ENCODE measurements at regions not wholly inside any gene's neighbourhood (a gene's known extent, or its start where the extent isn't known, plus 50 kb on each side); places are given as distances from the start of the nearest gene placed in this dataset.

DNA sequence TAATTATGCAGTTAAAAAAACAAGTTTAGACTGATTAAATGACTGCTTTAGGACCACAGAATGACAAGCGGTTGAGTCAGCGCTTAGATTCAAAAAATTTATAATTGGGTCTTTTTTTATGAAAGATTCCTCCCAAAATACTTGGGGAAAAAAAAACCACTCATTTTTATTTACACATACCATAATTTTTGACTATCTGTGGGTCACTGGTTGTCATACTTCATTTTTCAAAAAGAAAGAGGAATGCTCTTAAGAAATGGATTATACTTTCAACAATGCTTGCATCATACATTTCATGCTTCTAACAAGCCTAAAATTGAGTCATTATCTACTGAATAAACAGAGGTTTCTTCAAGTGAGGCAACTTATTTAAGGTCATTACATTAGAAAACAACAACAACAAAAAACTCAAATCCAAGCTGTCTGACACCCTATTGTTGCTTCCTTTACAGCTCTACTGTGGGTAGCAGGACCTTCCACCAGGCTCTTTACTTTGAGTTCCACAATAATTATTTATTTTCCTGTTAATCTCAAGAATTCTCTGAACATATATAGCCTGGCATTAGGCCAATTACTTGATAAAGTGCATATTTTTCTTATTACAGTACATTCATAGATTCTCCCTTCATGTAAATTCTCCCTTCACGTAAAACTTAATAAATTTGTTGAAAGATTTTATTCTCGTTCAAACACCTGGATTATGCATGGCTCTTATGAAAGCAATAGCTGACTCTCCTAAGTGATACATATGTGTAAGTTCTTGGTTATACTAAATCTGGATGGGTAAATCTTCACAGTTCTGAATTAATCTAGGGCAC, 445.5 kb downstream of the PCDH10 start:
- H3K4me3 ChIP-seq = no peak overlapping the region
- no peaks in the 10 kb centered on the region for H3K36me3 ChIP-seq
- no peaks in the 10 kb centered on the region for H3K4me1 ChIP-seq
- no peaks in the 10 kb centered on the region for H3K9me3 ChIP-seq
- TF ChIP-seq POLR2AphosphoS5 (IDR thresholded peaks at IDR 0.05; ENCODE audit: insufficient read depth in 1 of 2, low read depth in 1 of 2) = no peak
- TF ChIP-seq, protein P1, sequence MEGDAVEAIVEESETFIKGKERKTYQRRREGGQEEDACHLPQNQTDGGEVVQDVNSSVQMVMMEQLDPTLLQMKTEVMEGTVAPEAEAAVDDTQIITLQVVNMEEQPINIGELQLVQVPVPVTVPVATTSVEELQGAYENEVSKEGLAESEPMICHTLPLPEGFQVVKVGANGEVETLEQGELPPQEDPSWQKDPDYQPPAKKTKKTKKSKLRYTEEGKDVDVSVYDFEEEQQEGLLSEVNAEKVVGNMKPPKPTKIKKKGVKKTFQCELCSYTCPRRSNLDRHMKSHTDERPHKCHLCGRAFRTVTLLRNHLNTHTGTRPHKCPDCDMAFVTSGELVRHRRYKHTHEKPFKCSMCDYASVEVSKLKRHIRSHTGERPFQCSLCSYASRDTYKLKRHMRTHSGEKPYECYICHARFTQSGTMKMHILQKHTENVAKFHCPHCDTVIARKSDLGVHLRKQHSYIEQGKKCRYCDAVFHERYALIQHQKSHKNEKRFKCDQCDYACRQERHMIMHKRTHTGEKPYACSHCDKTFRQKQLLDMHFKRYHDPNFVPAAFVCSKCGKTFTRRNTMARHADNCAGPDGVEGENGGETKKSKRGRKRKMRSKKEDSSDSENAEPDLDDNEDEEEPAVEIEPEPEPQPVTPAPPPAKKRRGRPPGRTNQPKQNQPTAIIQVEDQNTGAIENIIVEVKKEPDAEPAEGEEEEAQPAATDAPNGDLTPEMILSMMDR (IDR thresholded peaks at IDR 0.05) = no peak
- no peak overlapping the region for H3K27ac ChIP-seq
- no peaks in the 10 kb centered on the region for H3K27me3 ChIP-seq
- no peak for DNase-seq (ENCODE audit: extremely low spot score in 2 of 2)
- intact Hi-C loops (cut with DNase I) = no loop called here

DNA sequence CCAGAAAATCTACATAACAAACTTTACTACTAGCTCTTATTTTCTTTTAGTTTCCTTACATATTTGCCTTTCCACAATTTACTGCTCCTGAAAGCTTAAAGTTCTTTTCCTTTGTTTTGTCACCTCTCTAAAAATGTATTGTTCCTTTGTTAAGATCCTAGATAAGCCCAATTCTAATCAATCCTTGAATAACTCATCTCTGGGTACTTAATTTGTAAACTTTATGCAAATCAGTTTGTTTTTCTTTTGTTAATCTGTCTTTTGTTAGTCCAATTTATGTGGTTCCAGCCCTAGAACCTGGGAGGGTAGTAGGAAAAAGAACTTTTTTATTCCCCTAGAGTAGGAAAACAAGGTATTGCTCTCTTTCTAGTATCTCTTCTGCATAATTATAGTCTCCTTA, 444.7 kb downstream of the PCDH10 start:
- intact Hi-C loops (cut with DNase I) = no loop called here
- H3K36me3 ChIP-seq = no peaks in the 10 kb centered on the region
- H3K9me3 ChIP-seq = no peaks in the 10 kb centered on the region
- H3K4me1 ChIP-seq = no peaks in the 10 kb centered on the region
- DNase-seq (ENCODE audit: extremely low spot score in 2 of 2) = no peak
- no peak overlapping the region for H3K4me3 ChIP-seq
- H3K27ac ChIP-seq = no peak overlapping the region
- TF ChIP-seq, protein P1 (IDR thresholded peaks at IDR 0.05) = no peak
- no peak for TF ChIP-seq POLR2AphosphoS5 (IDR thresholded peaks at IDR 0.05; ENCODE audit: insufficient read depth in 1 of 2, low read depth in 1 of 2)
- no peak for TF ChIP-seq POLR2A (IDR thresholded peaks at IDR 0.05)
- no peaks in the 10 kb centered on the region for H3K27me3 ChIP-seq

DNA sequence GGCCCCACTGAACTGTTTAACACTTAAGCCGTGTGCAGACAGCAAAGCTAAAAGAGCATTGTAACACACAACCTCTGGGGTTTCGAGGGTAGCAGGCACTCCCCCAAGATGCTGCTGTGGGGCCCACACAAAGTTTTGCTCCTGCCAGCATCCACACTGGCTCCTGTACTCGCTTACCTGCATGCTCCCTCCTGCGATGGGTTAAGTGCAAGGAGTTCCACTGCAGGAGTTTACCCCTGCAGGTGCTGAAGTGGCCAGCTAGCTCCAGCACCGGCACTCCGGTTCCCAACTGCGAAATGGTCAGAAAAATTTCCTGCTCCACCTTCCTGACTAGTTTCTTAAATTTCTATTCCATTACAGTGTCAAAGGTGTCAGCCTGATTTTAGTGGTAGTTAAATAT, 443.5 kb downstream of the PCDH10 start:
- H3K27me3 ChIP-seq = no peaks in the 10 kb centered on the region
- no peak for DNase-seq (ENCODE audit: extremely low spot score in 2 of 2)
- TF ChIP-seq POLR2AphosphoS5 (IDR thresholded peaks at IDR 0.05; ENCODE audit: insufficient read depth in 1 of 2, low read depth in 1 of 2) = no peak
- H3K36me3 ChIP-seq = no peaks in the 10 kb centered on the region
- intact Hi-C loops (cut with DNase I) = no loop called here
- no peak overlapping the region for H3K4me3 ChIP-seq
- no peaks in the 10 kb centered on the region for H3K9me3 ChIP-seq
- no peaks in the 10 kb centered on the region for H3K4me1 ChIP-seq
- no peak overlapping the region for H3K27ac ChIP-seq

DNA sequence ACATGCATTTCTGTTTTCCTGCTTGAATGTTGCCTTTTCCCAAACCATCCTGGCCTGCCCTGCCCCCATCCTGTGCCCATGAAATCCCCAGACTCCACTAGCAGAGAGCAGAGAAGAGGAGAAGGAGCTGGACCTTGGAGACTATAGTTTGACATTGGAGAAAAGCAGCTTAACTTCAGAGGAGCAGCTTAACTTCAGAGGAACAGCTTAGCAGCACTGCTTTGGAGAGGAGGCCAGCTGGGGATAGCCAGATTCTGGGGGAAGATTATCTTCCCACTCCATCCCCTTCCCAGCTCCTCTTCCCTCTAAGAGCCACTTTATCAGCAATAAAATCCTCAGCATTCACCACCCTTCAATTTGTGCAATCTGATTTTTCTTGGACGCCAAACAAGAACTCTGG, 443.0 kb downstream of the PCDH10 start:
- intact Hi-C loops (cut with DNase I) = no loop called here
- no peak overlapping the region for H3K27ac ChIP-seq
- H3K9me3 ChIP-seq = no peaks in the 10 kb centered on the region
- TF ChIP-seq, protein P1 (IDR thresholded peaks at IDR 0.05) = no peak
- no peak for TF ChIP-seq POLR2A (IDR thresholded peaks at IDR 0.05)
- no peak for TF ChIP-seq POLR2AphosphoS5 (IDR thresholded peaks at IDR 0.05; ENCODE audit: insufficient read depth in 1 of 2, low read depth in 1 of 2)
- H3K4me1 ChIP-seq = no peaks in the 10 kb centered on the region
- no peaks in the 10 kb centered on the region for H3K27me3 ChIP-seq
- no peaks in the 10 kb centered on the region for H3K36me3 ChIP-seq
- DNase-seq (ENCODE audit: extremely low spot score in 2 of 2) = no peak
- H3K4me3 ChIP-seq = no peak overlapping the region

DNA sequence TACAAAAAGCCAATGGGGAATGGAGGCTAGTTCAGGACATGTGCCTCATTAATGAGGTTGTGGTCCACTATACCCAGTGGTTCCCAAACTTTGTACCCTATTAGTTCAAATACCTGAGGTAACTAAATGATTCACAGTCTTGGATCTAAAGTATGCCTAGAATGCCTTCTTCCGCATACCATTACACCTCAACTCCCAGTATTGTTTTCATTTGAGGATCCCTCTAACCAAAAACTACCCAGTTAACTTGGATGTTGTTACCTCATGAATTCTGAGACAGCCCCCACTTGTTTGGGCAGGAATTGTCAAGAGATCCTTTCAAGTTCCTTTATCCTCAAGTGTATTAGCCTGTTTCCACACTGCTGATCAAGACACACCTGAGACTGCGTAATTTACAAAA, 439.2 kb downstream of the PCDH10 start:
- DNase-seq (ENCODE audit: extremely low spot score in 2 of 2) = no peak
- Histone ChIP-seq H3K4me1 (no peaks in the 10 kb centered on the region), H3K4me3 (no peak overlapping the region), H3K36me3 (no peaks in the 10 kb centered on the region), H3K27me3 (no peaks in the 10 kb centered on the region), H3K27ac (no peak overlapping the region), H3K9me3 (no peaks in the 10 kb centered on the region)
- intact Hi-C loops (cut with DNase I) = no loop called here
- TF ChIP-seq POLR2AphosphoS5 (IDR thresholded peaks at IDR 0.05; ENCODE audit: insufficient read depth in 1 of 2, low read depth in 1 of 2) = no peak
- TF ChIP-seq, protein P1 (IDR thresholded peaks at IDR 0.05) = no peak
- TF ChIP-seq POLR2A (IDR thresholded peaks at IDR 0.05) = no peak
